ENCODE measurements at regions not wholly inside any gene's neighbourhood (a gene's known extent, or its start where the extent isn't known, plus 50 kb on each side); places are given as distances from the start of the nearest gene placed in this dataset.

DNA sequence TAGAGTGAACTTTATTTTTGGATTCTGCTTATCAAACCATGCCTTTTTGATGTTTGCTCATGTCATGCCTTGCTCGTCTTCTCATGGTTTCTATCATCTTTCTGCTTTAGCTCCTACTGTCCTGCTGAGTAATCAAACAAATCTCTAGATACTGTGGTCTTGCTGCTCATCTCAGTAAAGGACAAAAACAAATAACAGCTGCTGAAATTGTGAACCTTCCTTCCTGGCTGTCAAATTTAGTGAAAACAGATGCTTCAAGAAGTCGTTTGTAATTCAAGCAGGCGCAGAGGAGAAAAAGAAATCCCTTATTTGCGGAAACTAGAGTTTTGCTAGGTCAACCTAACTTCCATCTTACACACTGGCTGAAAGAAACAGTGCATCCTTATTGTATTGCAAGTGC, 616.1 kb upstream of the ALCAM start:
- no peak overlapping the region for H3K9ac ChIP-seq (ENCODE audit: low read depth in 1 of 2, low read length in 2 of 2)
- H3K27me3 ChIP-seq (ENCODE audit: control insufficient read depth in 2 of 2, insufficient read depth in 2 of 2, low read length in 2 of 2): no peaks in the 10 kb centered on the region
- H3K9me3 ChIP-seq (ENCODE audit: control insufficient read depth in 2 of 2, low read length in 2 of 2): no peaks in the 10 kb centered on the region
- no peak overlapping the region for H3K4me3 ChIP-seq (ENCODE audit: low read length in 2 of 2)
- H3K27ac ChIP-seq (ENCODE audit: low read depth in 2 of 2, low read length in 2 of 2): no peak overlapping the region
- H3K36me3 ChIP-seq (ENCODE audit: control insufficient read depth in 2 of 2, insufficient read depth in 2 of 2, low read length in 2 of 2): no peaks in the 10 kb centered on the region
- no peaks in the 10 kb centered on the region for H3K4me1 ChIP-seq (ENCODE audit: control insufficient read depth in 2 of 2, insufficient read depth in 2 of 2, low read length in 2 of 2)

DNA sequence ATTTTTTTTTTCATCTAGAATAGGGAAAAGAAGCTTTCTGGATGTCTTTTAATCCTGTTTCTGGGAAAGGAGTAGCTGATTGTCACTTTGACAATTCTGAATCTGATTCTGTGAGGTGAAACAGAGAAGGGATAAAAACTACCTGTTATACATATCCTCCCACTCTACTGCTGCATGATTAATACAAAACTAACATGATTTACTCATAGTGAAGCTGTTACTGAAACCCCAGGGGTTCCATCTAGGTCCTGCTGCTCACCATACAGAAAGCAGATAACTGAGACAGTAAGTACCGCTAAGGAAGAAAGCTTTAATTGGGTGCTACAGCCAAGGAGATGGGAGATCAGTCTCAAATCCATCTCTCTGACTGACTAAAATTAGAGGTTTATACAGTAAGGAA, 610.9 kb upstream of the ALCAM start:
- H3K27me3 ChIP-seq (ENCODE audit: control insufficient read depth in 2 of 2, insufficient read depth in 2 of 2, low read length in 2 of 2): no peaks in the 10 kb centered on the region
- H3K4me1 ChIP-seq (ENCODE audit: control insufficient read depth in 2 of 2, insufficient read depth in 2 of 2, low read length in 2 of 2): no peaks in the 10 kb centered on the region
- H3K27ac ChIP-seq (ENCODE audit: low read depth in 2 of 2, low read length in 2 of 2): no peak overlapping the region
- no peaks in the 10 kb centered on the region for H3K36me3 ChIP-seq (ENCODE audit: control insufficient read depth in 2 of 2, insufficient read depth in 2 of 2, low read length in 2 of 2)
- no peak overlapping the region for H3K4me3 ChIP-seq (ENCODE audit: low read length in 2 of 2)
- H3K9ac ChIP-seq (ENCODE audit: low read depth in 1 of 2, low read length in 2 of 2): no peak overlapping the region
- no peaks in the 10 kb centered on the region for H3K9me3 ChIP-seq (ENCODE audit: control insufficient read depth in 2 of 2, low read length in 2 of 2)

DNA sequence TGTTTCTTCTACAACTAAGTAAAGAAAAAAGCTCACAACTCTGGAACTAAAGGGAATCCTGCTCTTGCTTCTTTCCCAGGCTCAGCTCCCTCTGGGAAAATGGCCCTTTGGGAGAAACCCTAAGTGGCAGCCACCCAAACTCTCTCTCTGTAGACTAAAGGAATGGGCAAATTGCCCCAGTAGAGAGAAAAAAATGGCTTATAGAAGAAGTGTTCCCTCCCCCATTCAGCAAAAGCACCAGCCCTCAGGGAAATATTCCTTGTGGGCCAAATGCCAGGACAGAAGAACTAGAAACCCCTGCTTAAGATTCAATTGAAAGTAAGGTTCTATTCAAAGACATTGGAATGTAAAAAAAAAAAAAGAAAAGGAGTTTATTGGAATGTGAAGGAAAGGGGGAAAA, 603.7 kb upstream of the ALCAM start:
- Histone ChIP-seq H3K9ac (ENCODE audit: low read depth in 1 of 2, low read length in 2 of 2) (no peak overlapping the region), H3K36me3 (ENCODE audit: control insufficient read depth in 2 of 2, insufficient read depth in 2 of 2, low read length in 2 of 2) (no peaks in the 10 kb centered on the region), H3K4me1 (ENCODE audit: control insufficient read depth in 2 of 2, insufficient read depth in 2 of 2, low read length in 2 of 2) (no peaks in the 10 kb centered on the region), H3K27me3 (ENCODE audit: control insufficient read depth in 2 of 2, insufficient read depth in 2 of 2, low read length in 2 of 2) (no peaks in the 10 kb centered on the region), H3K4me3 (ENCODE audit: low read length in 2 of 2) (no peak overlapping the region), H3K27ac (ENCODE audit: low read depth in 2 of 2, low read length in 2 of 2) (no peak overlapping the region), H3K9me3 (ENCODE audit: control insufficient read depth in 2 of 2, low read length in 2 of 2) (no peaks in the 10 kb centered on the region)

DNA sequence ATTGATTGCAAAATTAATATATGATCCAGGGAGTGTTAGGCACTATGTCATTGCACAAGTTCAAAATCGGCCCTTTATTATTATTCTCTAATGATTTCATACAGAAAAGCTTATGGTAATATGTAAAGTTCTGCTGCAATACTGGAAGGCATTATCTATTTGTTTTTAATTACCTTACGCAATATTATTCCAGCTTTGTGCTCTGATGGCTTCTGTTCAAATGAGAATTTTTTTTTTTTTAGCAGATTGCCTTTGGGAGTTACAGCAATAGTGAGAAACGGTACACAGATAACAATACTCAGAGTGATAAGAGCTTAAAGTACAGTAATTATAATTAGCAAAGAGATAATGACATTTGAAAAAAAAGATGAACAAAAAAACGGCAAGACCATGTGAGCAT, 602.2 kb upstream of the ALCAM start:
- H3K27me3 ChIP-seq (ENCODE audit: control insufficient read depth in 2 of 2, insufficient read depth in 2 of 2, low read length in 2 of 2): no peaks in the 10 kb centered on the region
- H3K4me1 ChIP-seq (ENCODE audit: control insufficient read depth in 2 of 2, insufficient read depth in 2 of 2, low read length in 2 of 2): no peaks in the 10 kb centered on the region
- no peaks in the 10 kb centered on the region for H3K36me3 ChIP-seq (ENCODE audit: control insufficient read depth in 2 of 2, insufficient read depth in 2 of 2, low read length in 2 of 2)
- H3K4me3 ChIP-seq (ENCODE audit: low read length in 2 of 2): no peak overlapping the region
- no peak overlapping the region for H3K27ac ChIP-seq (ENCODE audit: low read depth in 2 of 2, low read length in 2 of 2)
- no peak overlapping the region for H3K9ac ChIP-seq (ENCODE audit: low read depth in 1 of 2, low read length in 2 of 2)
- no peaks in the 10 kb centered on the region for H3K9me3 ChIP-seq (ENCODE audit: control insufficient read depth in 2 of 2, low read length in 2 of 2)

DNA sequence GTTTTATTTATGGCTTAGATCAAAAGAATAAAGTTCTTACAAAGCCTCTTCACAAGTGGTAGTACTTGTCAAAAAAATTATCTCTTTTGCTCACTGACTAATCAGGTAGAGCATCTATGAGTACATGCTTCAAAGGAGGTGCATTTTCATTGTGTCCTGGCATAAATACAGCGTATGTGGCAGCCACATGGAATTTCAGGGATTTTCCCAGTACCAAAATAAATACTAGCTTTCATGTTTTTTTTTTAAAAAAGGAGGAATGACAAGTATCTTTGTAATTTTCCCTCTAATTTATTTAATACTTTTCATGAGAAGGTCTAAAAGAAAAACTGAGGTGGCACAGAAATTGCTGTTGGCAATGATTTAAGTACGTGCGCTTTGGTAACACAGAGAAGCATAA, 597.8 kb upstream of the ALCAM start:
- Histone ChIP-seq H3K4me1 (ENCODE audit: control insufficient read depth in 2 of 2, insufficient read depth in 2 of 2, low read length in 2 of 2) (no peaks in the 10 kb centered on the region), H3K27ac (ENCODE audit: low read depth in 2 of 2, low read length in 2 of 2) (no peak overlapping the region), H3K27me3 (ENCODE audit: control insufficient read depth in 2 of 2, insufficient read depth in 2 of 2, low read length in 2 of 2) (no peaks in the 10 kb centered on the region), H3K4me3 (ENCODE audit: low read length in 2 of 2) (no peak overlapping the region), H3K9me3 (ENCODE audit: control insufficient read depth in 2 of 2, low read length in 2 of 2) (no peaks in the 10 kb centered on the region), H3K36me3 (ENCODE audit: control insufficient read depth in 2 of 2, insufficient read depth in 2 of 2, low read length in 2 of 2) (no peaks in the 10 kb centered on the region), H3K9ac (ENCODE audit: low read depth in 1 of 2, low read length in 2 of 2) (no peak overlapping the region)

DNA sequence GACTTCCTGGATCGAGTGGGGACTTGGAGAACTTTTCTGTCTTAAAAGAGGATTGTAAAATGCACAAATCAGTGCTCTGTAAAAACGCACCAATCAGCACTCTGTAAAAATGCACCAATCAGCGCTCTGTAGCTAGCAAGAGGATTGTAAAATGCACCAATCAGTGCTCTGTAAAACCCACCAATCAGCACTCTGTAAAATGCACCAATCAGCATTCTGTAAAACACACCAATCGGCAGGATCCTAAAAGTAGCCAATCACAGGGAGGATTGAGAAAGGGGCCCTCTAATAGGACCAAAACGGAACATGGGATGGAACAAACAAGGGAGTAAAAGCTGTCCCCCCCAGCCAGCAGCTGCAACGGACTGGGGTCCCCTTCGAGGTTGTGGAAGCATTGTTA, 587.4 kb upstream of the ALCAM start:
- no peak overlapping the region for H3K9ac ChIP-seq (ENCODE audit: low read depth in 1 of 2, low read length in 2 of 2)
- no peak overlapping the region for H3K27ac ChIP-seq (ENCODE audit: low read depth in 2 of 2, low read length in 2 of 2)
- H3K4me3 ChIP-seq (ENCODE audit: low read length in 2 of 2): no peak overlapping the region
- H3K4me1 ChIP-seq (ENCODE audit: control insufficient read depth in 2 of 2, insufficient read depth in 2 of 2, low read length in 2 of 2): no peaks in the 10 kb centered on the region
- no peaks in the 10 kb centered on the region for H3K36me3 ChIP-seq (ENCODE audit: control insufficient read depth in 2 of 2, insufficient read depth in 2 of 2, low read length in 2 of 2)
- no peaks in the 10 kb centered on the region for H3K9me3 ChIP-seq (ENCODE audit: control insufficient read depth in 2 of 2, low read length in 2 of 2)
- H3K27me3 ChIP-seq (ENCODE audit: control insufficient read depth in 2 of 2, insufficient read depth in 2 of 2, low read length in 2 of 2): no peaks in the 10 kb centered on the region

DNA sequence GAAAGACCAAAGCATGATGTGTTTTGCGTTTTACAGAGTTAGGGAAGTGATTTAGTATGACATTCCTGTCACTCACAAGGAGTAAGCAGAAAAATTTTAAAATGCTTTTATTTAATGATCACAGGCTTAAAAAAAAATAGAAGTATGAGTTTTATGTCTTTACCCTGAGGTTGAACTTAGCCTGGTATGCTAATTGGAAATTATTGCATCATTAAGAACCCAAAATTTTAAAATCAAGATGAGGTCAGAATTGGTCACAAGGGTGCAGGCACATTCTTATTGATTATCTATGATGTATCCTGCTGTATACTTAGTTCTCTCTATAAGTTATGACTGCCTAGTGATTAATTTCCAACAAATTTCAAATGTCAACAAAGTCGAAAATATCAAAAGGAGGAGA, 585.6 kb upstream of the ALCAM start:
- H3K27me3 ChIP-seq (ENCODE audit: control insufficient read depth in 2 of 2, insufficient read depth in 2 of 2, low read length in 2 of 2): no peaks in the 10 kb centered on the region
- no peak overlapping the region for H3K9ac ChIP-seq (ENCODE audit: low read depth in 1 of 2, low read length in 2 of 2)
- H3K27ac ChIP-seq (ENCODE audit: low read depth in 2 of 2, low read length in 2 of 2): no peak overlapping the region
- no peak overlapping the region for H3K4me3 ChIP-seq (ENCODE audit: low read length in 2 of 2)
- no peaks in the 10 kb centered on the region for H3K36me3 ChIP-seq (ENCODE audit: control insufficient read depth in 2 of 2, insufficient read depth in 2 of 2, low read length in 2 of 2)
- H3K4me1 ChIP-seq (ENCODE audit: control insufficient read depth in 2 of 2, insufficient read depth in 2 of 2, low read length in 2 of 2): no peaks in the 10 kb centered on the region
- H3K9me3 ChIP-seq (ENCODE audit: control insufficient read depth in 2 of 2, low read length in 2 of 2): no peaks in the 10 kb centered on the region

DNA sequence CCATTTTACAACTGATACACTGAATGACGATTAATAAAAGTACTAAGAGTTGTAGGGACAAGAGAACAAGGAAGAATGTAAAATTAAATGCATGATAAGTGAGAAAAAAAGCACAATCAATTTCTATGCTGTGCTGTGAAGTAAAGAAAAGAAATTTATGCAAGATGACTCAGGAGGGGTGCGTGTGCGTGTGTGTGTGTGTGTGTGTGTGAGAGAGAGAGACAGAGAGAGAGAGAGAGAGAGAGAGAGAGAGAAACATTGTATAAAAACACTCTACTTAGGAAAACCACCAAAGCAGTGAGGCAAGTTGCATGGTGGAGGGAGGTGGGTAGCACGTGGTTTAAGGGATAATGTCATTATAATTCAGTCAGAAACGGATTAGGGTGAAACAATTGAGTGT, 580.8 kb upstream of the ALCAM start:
- no peaks in the 10 kb centered on the region for H3K9me3 ChIP-seq (ENCODE audit: control insufficient read depth in 2 of 2, low read length in 2 of 2)
- no peaks in the 10 kb centered on the region for H3K27me3 ChIP-seq (ENCODE audit: control insufficient read depth in 2 of 2, insufficient read depth in 2 of 2, low read length in 2 of 2)
- H3K36me3 ChIP-seq (ENCODE audit: control insufficient read depth in 2 of 2, insufficient read depth in 2 of 2, low read length in 2 of 2): no peaks in the 10 kb centered on the region
- no peak overlapping the region for H3K9ac ChIP-seq (ENCODE audit: low read depth in 1 of 2, low read length in 2 of 2)
- H3K4me1 ChIP-seq (ENCODE audit: control insufficient read depth in 2 of 2, insufficient read depth in 2 of 2, low read length in 2 of 2): no peaks in the 10 kb centered on the region
- H3K27ac ChIP-seq (ENCODE audit: low read depth in 2 of 2, low read length in 2 of 2): no peak overlapping the region
- no peak overlapping the region for H3K4me3 ChIP-seq (ENCODE audit: low read length in 2 of 2)

DNA sequence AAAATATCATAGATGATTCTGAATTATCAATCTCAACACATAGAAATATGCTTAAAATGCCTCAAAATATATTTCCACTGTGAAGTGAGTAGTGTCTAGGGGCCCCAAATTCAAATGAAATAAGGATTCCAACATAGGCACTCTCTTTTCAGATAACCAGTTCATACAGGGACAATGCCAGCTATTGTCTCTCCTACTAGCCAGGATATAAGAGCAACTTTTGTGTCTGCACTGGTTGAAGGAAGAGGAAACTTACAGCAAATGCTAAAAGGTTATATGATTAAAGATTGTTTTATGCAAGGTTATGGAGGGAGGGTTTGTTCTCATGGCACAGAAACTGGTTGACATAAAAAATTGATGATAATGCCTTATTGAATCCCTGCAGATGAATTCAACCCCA, 579.4 kb upstream of the ALCAM start:
- Histone ChIP-seq H3K27me3 (ENCODE audit: control insufficient read depth in 2 of 2, insufficient read depth in 2 of 2, low read length in 2 of 2) (no peaks in the 10 kb centered on the region), H3K4me3 (ENCODE audit: low read length in 2 of 2) (no peak overlapping the region), H3K9me3 (ENCODE audit: control insufficient read depth in 2 of 2, low read length in 2 of 2) (no peaks in the 10 kb centered on the region), H3K9ac (ENCODE audit: low read depth in 1 of 2, low read length in 2 of 2) (no peak overlapping the region), H3K4me1 (ENCODE audit: control insufficient read depth in 2 of 2, insufficient read depth in 2 of 2, low read length in 2 of 2) (no peaks in the 10 kb centered on the region), H3K27ac (ENCODE audit: low read depth in 2 of 2, low read length in 2 of 2) (no peak overlapping the region), H3K36me3 (ENCODE audit: control insufficient read depth in 2 of 2, insufficient read depth in 2 of 2, low read length in 2 of 2) (no peaks in the 10 kb centered on the region)

DNA sequence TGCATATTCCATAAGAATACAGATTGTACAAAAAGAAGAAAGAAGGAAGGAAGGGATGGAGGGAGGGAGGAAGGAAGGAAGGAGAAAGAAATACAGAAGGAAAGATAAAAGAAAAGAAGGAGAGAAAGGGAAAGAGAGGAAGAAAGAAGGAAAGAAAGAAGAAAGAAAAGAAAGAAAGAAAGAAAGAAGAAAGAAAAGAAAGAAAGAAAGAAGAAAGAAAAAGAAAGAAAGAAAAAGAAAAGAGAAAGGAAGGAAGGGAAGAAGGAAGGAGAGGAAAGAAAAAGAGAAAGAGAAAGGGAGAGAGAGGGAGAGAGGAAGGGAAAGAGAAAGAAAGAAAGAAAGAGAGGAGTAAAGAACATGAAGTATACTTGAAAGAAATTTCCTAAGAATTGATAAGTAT, 577.9 kb upstream of the ALCAM start:
- Histone ChIP-seq H3K36me3 (ENCODE audit: control insufficient read depth in 2 of 2, insufficient read depth in 2 of 2, low read length in 2 of 2) (no peaks in the 10 kb centered on the region), H3K27me3 (ENCODE audit: control insufficient read depth in 2 of 2, insufficient read depth in 2 of 2, low read length in 2 of 2) (no peaks in the 10 kb centered on the region), H3K9ac (ENCODE audit: low read depth in 1 of 2, low read length in 2 of 2) (no peak overlapping the region)

DNA sequence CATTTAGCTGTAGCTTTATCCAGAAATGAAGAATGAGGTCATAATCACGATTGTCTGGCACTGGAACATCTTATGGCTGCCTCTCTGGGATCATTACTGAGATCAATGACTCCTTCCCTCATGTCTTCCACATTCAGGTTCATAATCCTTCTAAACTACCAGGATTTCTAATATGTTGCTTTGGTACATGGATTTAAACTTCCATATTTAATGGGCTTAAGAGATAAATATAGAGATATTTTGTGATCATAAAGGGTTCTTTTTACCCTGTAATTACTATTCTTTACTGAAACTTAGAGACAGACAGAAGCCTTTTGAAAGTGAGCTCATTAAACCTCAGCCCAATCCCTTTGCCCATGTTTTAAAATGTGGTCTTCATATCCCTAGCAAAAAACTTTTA, 575.4 kb upstream of the ALCAM start:
- no peak overlapping the region for H3K9ac ChIP-seq (ENCODE audit: low read depth in 1 of 2, low read length in 2 of 2)
- H3K4me1 ChIP-seq (ENCODE audit: control insufficient read depth in 2 of 2, insufficient read depth in 2 of 2, low read length in 2 of 2): no peaks in the 10 kb centered on the region
- no peak overlapping the region for H3K4me3 ChIP-seq (ENCODE audit: low read length in 2 of 2)
- no peaks in the 10 kb centered on the region for H3K9me3 ChIP-seq (ENCODE audit: control insufficient read depth in 2 of 2, low read length in 2 of 2)
- no peaks in the 10 kb centered on the region for H3K36me3 ChIP-seq (ENCODE audit: control insufficient read depth in 2 of 2, insufficient read depth in 2 of 2, low read length in 2 of 2)
- no peaks in the 10 kb centered on the region for H3K27me3 ChIP-seq (ENCODE audit: control insufficient read depth in 2 of 2, insufficient read depth in 2 of 2, low read length in 2 of 2)
- no peak overlapping the region for H3K27ac ChIP-seq (ENCODE audit: low read depth in 2 of 2, low read length in 2 of 2)

More for the DNA sequence above, 577.9 kb upstream of the ALCAM start:
- H3K4me3 ChIP-seq (ENCODE audit: low read length in 2 of 2): no peak overlapping the region
- no peaks in the 10 kb centered on the region for H3K9me3 ChIP-seq (ENCODE audit: control insufficient read depth in 2 of 2, low read length in 2 of 2)
- no peak overlapping the region for H3K27ac ChIP-seq (ENCODE audit: low read depth in 2 of 2, low read length in 2 of 2)
- no peaks in the 10 kb centered on the region for H3K4me1 ChIP-seq (ENCODE audit: control insufficient read depth in 2 of 2, insufficient read depth in 2 of 2, low read length in 2 of 2)
